Muscle of leg (tissue), 3 donors: ENCODE measurements at regions not wholly inside any gene's neighbourhood (a gene's known extent, or its start where the extent isn't known, plus 50 kb on each side); places are given as distances from the start of the nearest gene placed in this dataset.
A peak's percentile ranks its signal among the peaks of the same experiment; 100 is the strongest.

ENCODE experiments used
- DNase-seq: peaks from one replicate; pipeline ENCODE4 v3.0.0; 2013
- H3K27ac ChIP-seq: one replicate; pipeline ENCODE4 v1.5.1; 2013; ENCODE audit warnings: mild to moderate bottlenecking, low read length, control low read depth
- H3K27me3 ChIP-seq: one replicate; pipeline ENCODE4 v1.6.1; 2013; ENCODE audit warnings: low read length; ENCODE audit not compliant: control insufficient read depth, insufficient read depth
- H3K36me3 ChIP-seq: one replicate; pipeline ENCODE4 v1.6.1; 2013; ENCODE audit warnings: low read length; ENCODE audit not compliant: control insufficient read depth, insufficient read depth
- H3K4me1 ChIP-seq: one replicate; pipeline ENCODE4 v1.6.1; 2013; ENCODE audit warnings: low read length; ENCODE audit not compliant: control insufficient read depth, insufficient read depth
- H3K4me3 ChIP-seq: one replicate; pipeline ENCODE4 v1.5.1; 2013; ENCODE audit warnings: low read length, control low read depth
- H3K9me3 ChIP-seq: replicated peaks from 2 replicates; pipeline ENCODE4 v1.6.1; 2013; ENCODE audit warnings: low read depth, low read length; ENCODE audit not compliant: control insufficient read depth
- WGBS: methylation state at CpG from one replicate; pipeline ENCODE4 v1.1.5; 2013; ENCODE audit warnings: missing lambda C conversion rate; ENCODE audit not compliant: insufficient coverage; 5-methylcytosine and 5-hydroxymethylcytosine counted together

GRCh38 chr2:16190446-16191270, 250.3 kb downstream of the MYCN start:
- WGBS: 65% methylated on average over 4 of the region's 8 CpGs
- Histone ChIP-seq H3K27me3 (no peaks in the 10 kb centered on the region), H3K4me1 (no peaks in the 10 kb centered on the region), H3K36me3 (no peaks in the 10 kb centered on the region), H3K4me3 (no peak overlapping the region), H3K27ac (no peak overlapping the region), H3K9me3 (no peaks in the 10 kb centered on the region)
- DNase-seq: no peak

GRCh38 chr2:16189836-16190160, 249.4 kb downstream of the MYCN start:
- no peak for DNase-seq
- H3K4me1 ChIP-seq: no peaks in the 10 kb centered on the region
- H3K36me3 ChIP-seq: no peaks in the 10 kb centered on the region
- H3K9me3 ChIP-seq: no peaks in the 10 kb centered on the region
- no peak overlapping the region for H3K27ac ChIP-seq
- H3K27me3 ChIP-seq: no peaks in the 10 kb centered on the region
- WGBS: no CpG with 5 or more reads among the region's 3 CpGs
- H3K4me3 ChIP-seq: no peak overlapping the region

- no peak for DNase-seq
- H3K36me3 ChIP-seq: no peaks in the 10 kb centered on the region
- WGBS: 93% methylated on average over 3 of the region's 5 CpGs
These were observed 248.9 kb downstream of the MYCN start for GRCh38 chr2:16189029-16189835.

GRCh38 chr2:16188261-16188890, 248.0 kb downstream of the MYCN start:
- DNase-seq: peak; percentile 9
- no peak overlapping the region for H3K27ac ChIP-seq
- no peaks in the 10 kb centered on the region for H3K27me3 ChIP-seq
- no peaks in the 10 kb centered on the region for H3K9me3 ChIP-seq
- no peaks in the 10 kb centered on the region for H3K36me3 ChIP-seq
- no peaks in the 10 kb centered on the region for H3K4me1 ChIP-seq
- no peak overlapping the region for H3K4me3 ChIP-seq
- 33% methylated on average over 2 of the region's 4 CpGs for WGBS

More at GRCh38 chr2:16189029-16189835, 248.9 kb downstream of the MYCN start:
- Histone ChIP-seq H3K4me3 (no peak overlapping the region), H3K27ac (no peak overlapping the region), H3K27me3 (no peaks in the 10 kb centered on the region), H3K4me1 (no peaks in the 10 kb centered on the region), H3K9me3 (no peaks in the 10 kb centered on the region)

- Histone ChIP-seq H3K27me3 (no peaks in the 10 kb centered on the region), H3K9me3 (no peaks in the 10 kb centered on the region), H3K4me3 (no peak overlapping the region), H3K4me1 (no peaks in the 10 kb centered on the region), H3K27ac (no peak overlapping the region), H3K36me3 (no peaks in the 10 kb centered on the region)
- no CpG with 5 or more reads among the region's 3 CpGs for WGBS
- no peak for DNase-seq
These were observed 247.1 kb downstream of the MYCN start for GRCh38 chr2:16187482-16187817.

- no peaks in the 10 kb centered on the region for H3K4me1 ChIP-seq
- 71% methylated on average over 5 of the region's 8 CpGs for WGBS
- DNase-seq: no peak
- H3K9me3 ChIP-seq: no peaks in the 10 kb centered on the region
- no peaks in the 10 kb centered on the region for H3K27me3 ChIP-seq
- no peak overlapping the region for H3K27ac ChIP-seq
- H3K4me3 ChIP-seq: no peak overlapping the region
- no peaks in the 10 kb centered on the region for H3K36me3 ChIP-seq
These were observed 246.5 kb downstream of the MYCN start for GRCh38 chr2:16186661-16187481.

GRCh38 chr2:16185801-16186272, 245.5 kb downstream of the MYCN start:
- Histone ChIP-seq H3K4me3 (no peak overlapping the region), H3K36me3 (no peaks in the 10 kb centered on the region)
- WGBS: 67% methylated on average over 7 of the region's 11 CpGs

GRCh38 chr2:16184945-16185660, 244.8 kb downstream of the MYCN start:
- H3K27ac ChIP-seq: no peak overlapping the region
- no peaks in the 10 kb centered on the region for H3K27me3 ChIP-seq
- no peaks in the 10 kb centered on the region for H3K4me1 ChIP-seq
- WGBS: 83% methylated on average over 6 of the region's 9 CpGs
- H3K36me3 ChIP-seq: no peaks in the 10 kb centered on the region
- no peak for DNase-seq
- no peaks in the 10 kb centered on the region for H3K9me3 ChIP-seq
- no peak overlapping the region for H3K4me3 ChIP-seq

More at GRCh38 chr2:16185801-16186272, 245.5 kb downstream of the MYCN start:
- no peaks in the 10 kb centered on the region for H3K9me3 ChIP-seq
- H3K27me3 ChIP-seq: no peaks in the 10 kb centered on the region
- no peaks in the 10 kb centered on the region for H3K4me1 ChIP-seq
- no peak overlapping the region for H3K27ac ChIP-seq
- no peak for DNase-seq

GRCh38 chr2:16184341-16184890, 244.1 kb downstream of the MYCN start:
- H3K27ac ChIP-seq: no peak overlapping the region
- DNase-seq: no peak
- no peaks in the 10 kb centered on the region for H3K27me3 ChIP-seq
- no peak overlapping the region for H3K4me3 ChIP-seq
- no peaks in the 10 kb centered on the region for H3K9me3 ChIP-seq
- no CpG with 5 or more reads among the region's 4 CpGs for WGBS
- H3K4me1 ChIP-seq: no peaks in the 10 kb centered on the region
- H3K36me3 ChIP-seq: no peaks in the 10 kb centered on the region
